ENCODE measurements at regions not wholly inside any gene's neighbourhood (a gene's known extent, or its start where the extent isn't known, plus 50 kb on each side); places are given as distances from the start of the nearest gene placed in this dataset.

DNA sequence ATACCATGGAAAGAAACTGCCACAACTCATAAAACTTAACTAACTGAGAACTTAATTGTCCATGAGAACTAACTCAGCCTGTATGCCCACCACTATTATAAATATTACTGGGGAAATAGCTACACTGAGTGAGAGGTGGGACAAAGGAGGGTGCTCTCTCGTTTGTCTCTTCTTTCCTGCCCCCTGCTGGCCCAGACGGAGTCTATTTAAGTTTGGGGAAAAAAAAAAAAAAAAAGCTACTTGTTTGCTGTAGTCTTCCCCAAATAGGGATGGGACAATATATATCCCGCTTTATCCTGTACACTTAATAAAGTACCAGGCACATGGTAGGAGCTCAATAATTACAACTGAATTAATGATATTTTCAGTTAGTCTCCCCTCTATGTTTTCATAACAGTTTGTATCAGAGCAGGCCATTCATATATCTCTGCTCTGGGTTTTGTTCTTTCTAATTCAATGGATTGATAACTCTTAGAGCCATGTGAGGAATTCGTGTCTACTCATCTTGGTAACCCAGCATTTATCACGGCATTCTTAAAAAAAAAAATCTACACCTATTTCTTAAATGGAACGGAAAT is 647.6 kb upstream of the PKDCC start:
- no CpG with 5 or more reads among the region's 6 CpGs for WGBS (ENCODE audit: extremely low coverage, insufficient coverage, insufficient read length)
- Histone ChIP-seq H3K4ac (ENCODE audit: low read depth, low read length) (no peak overlapping the region), H3K4me1 (ENCODE audit: control insufficient read depth in 1 of 2, insufficient read depth in 2 of 2, low read length in 2 of 2) (no peaks in the 10 kb centered on the region), H3K4me2 (ENCODE audit: low read length) (no peak overlapping the region), H3K79me1 (ENCODE audit: low read length) (peaks cover 8% of the 10 kb centered on the region), H3K9ac (ENCODE audit: low read length) (no peak overlapping the region), H3K4me3 (ENCODE audit: low read depth, low read length) (no peak overlapping the region), H3K79me2 (ENCODE audit: control insufficient read depth, insufficient read depth, low read length, poor library complexity) (no peaks in the 10 kb centered on the region), H4K8ac (ENCODE audit: low read depth, low read length) (no peak overlapping the region), H3K14ac (ENCODE audit: low read length) (no peak overlapping the region), H4K12ac (ENCODE audit: low read depth, low read length) (no peak overlapping the region), H2BK120ac (ENCODE audit: insufficient read depth, low read length, poor library complexity) (no peak overlapping the region), H3K27me3 (ENCODE audit: insufficient read depth, low read length) (no peaks in the 10 kb centered on the region), H2BK5ac (ENCODE audit: low read depth, low read length, poor library complexity) (no peak overlapping the region), H3K18ac (ENCODE audit: low read length) (no peak overlapping the region), H2AFZ (ENCODE audit: insufficient read depth, low read length, poor library complexity) (no peak overlapping the region), H3K27ac (ENCODE audit: low read depth, low read length) (no peak overlapping the region), H3K23ac (ENCODE audit: low read length) (no peak overlapping the region), H4K91ac (ENCODE audit: low read depth, low read length) (no peak overlapping the region), H2BK12ac (ENCODE audit: low read length) (no peak overlapping the region), H3K9me3 (ENCODE audit: insufficient read depth, low read depth, low read length) (no peaks in the 10 kb centered on the region), H3K36me3 (ENCODE audit: control insufficient read depth in 1 of 2, insufficient read depth in 2 of 2, low read length in 2 of 2) (no peaks in the 10 kb centered on the region), H2AK5ac (ENCODE audit: low read length) (no peak overlapping the region)
- peak in 1 of 2 donors; percentile 35 for DNase-seq

DNA sequence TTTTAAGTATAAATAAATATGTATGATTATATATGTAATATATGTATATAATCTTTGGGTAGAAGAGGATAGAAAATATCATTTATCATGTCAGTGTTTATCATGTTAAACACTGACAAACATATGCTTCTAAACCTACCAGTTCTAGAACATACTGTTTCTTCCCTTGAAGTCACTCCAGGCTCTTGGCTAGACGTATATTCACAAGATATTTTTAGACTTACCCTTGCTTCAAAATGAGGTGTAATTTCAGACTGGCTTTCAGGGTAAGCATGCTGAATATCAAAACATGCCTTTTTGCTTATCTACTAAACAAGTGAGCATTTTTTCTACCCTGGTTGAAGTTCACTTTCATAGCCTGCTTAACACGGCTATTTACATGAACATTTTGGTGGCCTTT is 642.4 kb upstream of the PKDCC start:
- no peak for DNase-seq
- H3K18ac ChIP-seq (ENCODE audit: low read length) = no peak overlapping the region
- H2AFZ ChIP-seq (ENCODE audit: insufficient read depth, low read length, poor library complexity) = no peak overlapping the region
- H3K4me2 ChIP-seq (ENCODE audit: low read length) = no peak overlapping the region
- H3K27ac ChIP-seq (ENCODE audit: low read depth, low read length) = no peak overlapping the region
- no peak overlapping the region for H2BK120ac ChIP-seq (ENCODE audit: insufficient read depth, low read length, poor library complexity)
- no peak overlapping the region for H3K23ac ChIP-seq (ENCODE audit: low read length)
- WGBS (ENCODE audit: extremely low coverage, insufficient coverage, insufficient read length) = no CpG with 5 or more reads among the region's 2 CpGs
- no peak overlapping the region for H2AK5ac ChIP-seq (ENCODE audit: low read length)
- no peak overlapping the region for H3K14ac ChIP-seq (ENCODE audit: low read length)
- H3K79me2 ChIP-seq (ENCODE audit: control insufficient read depth, insufficient read depth, low read length, poor library complexity) = no peaks in the 10 kb centered on the region
- H3K79me1 ChIP-seq (ENCODE audit: low read length) = peaks cover 2% of the 10 kb centered on the region
- H3K4me1 ChIP-seq (ENCODE audit: control insufficient read depth in 1 of 2, insufficient read depth in 2 of 2, low read length in 2 of 2) = no peaks in the 10 kb centered on the region
- H3K9me3 ChIP-seq (ENCODE audit: insufficient read depth, low read depth, low read length) = no peaks in the 10 kb centered on the region
- no peak overlapping the region for H2BK12ac ChIP-seq (ENCODE audit: low read length)
- H3K9ac ChIP-seq (ENCODE audit: low read length) = no peak overlapping the region
- H3K4ac ChIP-seq (ENCODE audit: low read depth, low read length) = no peak overlapping the region
- no peak overlapping the region for H2BK5ac ChIP-seq (ENCODE audit: low read depth, low read length, poor library complexity)
- no peaks in the 10 kb centered on the region for H3K27me3 ChIP-seq (ENCODE audit: insufficient read depth, low read length)
- H4K12ac ChIP-seq (ENCODE audit: low read depth, low read length) = no peak overlapping the region
- no peaks in the 10 kb centered on the region for H3K36me3 ChIP-seq (ENCODE audit: control insufficient read depth in 1 of 2, insufficient read depth in 2 of 2, low read length in 2 of 2)
- no peak overlapping the region for H3K4me3 ChIP-seq (ENCODE audit: low read depth, low read length)
- H4K8ac ChIP-seq (ENCODE audit: low read depth, low read length) = no peak overlapping the region
- H4K91ac ChIP-seq (ENCODE audit: low read depth, low read length) = no peak overlapping the region

DNA sequence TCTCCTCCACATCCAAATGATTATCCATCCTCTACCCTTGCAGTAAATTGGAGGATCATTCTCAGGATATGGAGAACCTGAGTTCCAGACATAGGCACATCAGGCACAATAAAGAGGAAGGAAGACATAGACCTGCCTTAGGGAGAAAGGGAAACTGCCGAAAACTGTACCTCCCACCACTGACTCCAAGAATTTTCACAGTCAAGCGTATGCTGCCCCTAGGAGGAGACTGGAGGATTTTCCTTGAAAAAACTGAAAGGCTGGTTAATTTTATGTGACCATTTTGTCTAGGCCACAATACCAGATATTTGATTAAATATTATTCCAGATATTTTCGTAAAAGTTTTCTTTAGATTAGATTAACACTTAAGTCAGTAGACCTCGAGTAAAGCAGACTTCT is 638.5 kb upstream of the PKDCC start:
- H3K9ac ChIP-seq (ENCODE audit: low read length) = no peak overlapping the region
- H3K36me3 ChIP-seq (ENCODE audit: control insufficient read depth in 1 of 2, insufficient read depth in 2 of 2, low read length in 2 of 2) = no peaks in the 10 kb centered on the region
- no peaks in the 10 kb centered on the region for H3K27me3 ChIP-seq (ENCODE audit: insufficient read depth, low read length)
- H3K18ac ChIP-seq (ENCODE audit: low read length) = no peak overlapping the region
- no peak overlapping the region for H2AK5ac ChIP-seq (ENCODE audit: low read length)
- H3K4ac ChIP-seq (ENCODE audit: low read depth, low read length) = no peak overlapping the region
- peak overlapping the region; percentile 73 for H2BK12ac ChIP-seq (ENCODE audit: low read length)
- no peak overlapping the region for H2BK120ac ChIP-seq (ENCODE audit: insufficient read depth, low read length, poor library complexity)
- H2AFZ ChIP-seq (ENCODE audit: insufficient read depth, low read length, poor library complexity) = no peak overlapping the region
- H4K8ac ChIP-seq (ENCODE audit: low read depth, low read length) = no peak overlapping the region
- no peaks in the 10 kb centered on the region for H3K9me3 ChIP-seq (ENCODE audit: insufficient read depth, low read depth, low read length)
- peaks cover 2% of the 10 kb centered on the region for H3K79me1 ChIP-seq (ENCODE audit: low read length)
- H4K12ac ChIP-seq (ENCODE audit: low read depth, low read length) = no peak overlapping the region
- H4K91ac ChIP-seq (ENCODE audit: low read depth, low read length) = no peak overlapping the region
- no peak for DNase-seq
- no CpG with 5 or more reads among the region's 4 CpGs for WGBS (ENCODE audit: extremely low coverage, insufficient coverage, insufficient read length)
- H3K23ac ChIP-seq (ENCODE audit: low read length) = no peak overlapping the region
- H3K79me2 ChIP-seq (ENCODE audit: control insufficient read depth, insufficient read depth, low read length, poor library complexity) = no peaks in the 10 kb centered on the region
- no peak overlapping the region for H3K14ac ChIP-seq (ENCODE audit: low read length)
- H3K4me2 ChIP-seq (ENCODE audit: low read length) = no peak overlapping the region
- H3K27ac ChIP-seq (ENCODE audit: low read depth, low read length) = no peak overlapping the region
- no peaks in the 10 kb centered on the region for H3K4me1 ChIP-seq (ENCODE audit: control insufficient read depth in 1 of 2, insufficient read depth in 2 of 2, low read length in 2 of 2)
- no peak overlapping the region for H2BK5ac ChIP-seq (ENCODE audit: low read depth, low read length, poor library complexity)
- no peak overlapping the region for H3K4me3 ChIP-seq (ENCODE audit: low read depth, low read length)

DNA sequence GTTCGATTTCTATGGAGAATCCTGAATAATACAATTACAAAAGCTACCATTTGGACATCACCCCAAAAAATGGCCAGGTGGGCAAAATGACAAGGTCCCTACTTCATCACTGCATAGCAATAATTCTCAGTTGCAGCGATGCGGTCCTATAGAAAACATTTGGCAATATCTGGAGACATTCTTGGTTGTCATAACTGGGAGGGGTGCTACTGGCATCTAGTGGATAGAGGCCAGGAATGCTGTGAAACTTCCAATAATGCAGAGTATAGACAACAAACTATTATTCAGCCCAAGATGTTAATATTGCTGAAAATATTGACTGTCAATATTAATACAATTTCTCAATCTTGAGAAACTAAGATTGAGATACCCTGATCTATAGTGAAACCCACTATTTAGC is 637.8 kb upstream of the PKDCC start:
- Histone ChIP-seq H2BK120ac (ENCODE audit: insufficient read depth, low read length, poor library complexity) (no peak overlapping the region), H2BK12ac (ENCODE audit: low read length) (no peak overlapping the region), H3K4me2 (ENCODE audit: low read length) (no peak overlapping the region), H3K4me3 (ENCODE audit: low read depth, low read length) (no peak overlapping the region), H3K4me1 (ENCODE audit: control insufficient read depth in 1 of 2, insufficient read depth in 2 of 2, low read length in 2 of 2) (peaks cover 0 to 2% of the 10 kb centered on the region in 2 experiments), H4K12ac (ENCODE audit: low read depth, low read length) (no peak overlapping the region), H4K8ac (ENCODE audit: low read depth, low read length) (no peak overlapping the region), H3K79me2 (ENCODE audit: control insufficient read depth, insufficient read depth, low read length, poor library complexity) (no peaks in the 10 kb centered on the region), H3K4ac (ENCODE audit: low read depth, low read length) (no peak overlapping the region), H2BK5ac (ENCODE audit: low read depth, low read length, poor library complexity) (no peak overlapping the region), H3K9me3 (ENCODE audit: insufficient read depth, low read depth, low read length) (no peaks in the 10 kb centered on the region), H3K18ac (ENCODE audit: low read length) (no peak overlapping the region), H3K27me3 (ENCODE audit: insufficient read depth, low read length) (no peaks in the 10 kb centered on the region), H2AFZ (ENCODE audit: insufficient read depth, low read length, poor library complexity) (no peak overlapping the region), H3K27ac (ENCODE audit: low read depth, low read length) (no peak overlapping the region), H3K79me1 (ENCODE audit: low read length) (peaks cover 5% of the 10 kb centered on the region), H4K91ac (ENCODE audit: low read depth, low read length) (peak overlapping the region; percentile 4), H3K36me3 (ENCODE audit: control insufficient read depth in 1 of 2, insufficient read depth in 2 of 2, low read length in 2 of 2) (no peaks in the 10 kb centered on the region), H3K23ac (ENCODE audit: low read length) (no peak overlapping the region), H3K14ac (ENCODE audit: low read length) (no peak overlapping the region), H3K9ac (ENCODE audit: low read length) (no peak overlapping the region), H2AK5ac (ENCODE audit: low read length) (no peak overlapping the region)
- DNase-seq = peak in 1 of 2 donors; percentile 52
- no CpG with 5 or more reads among the region's 3 CpGs for WGBS (ENCODE audit: extremely low coverage, insufficient coverage, insufficient read length)

All from trophoblast cell (in vitro differentiated cells and primary cell).